Activated CD4-positive, alpha-beta T cell treated with anti-CD3 and anti-CD28 coated beads, Interleukin-2, amount 10 ng/mL, durations not matched to agents 7 days and 5 days (primary cell): ENCODE measurements at regions not wholly inside any gene's neighbourhood (a gene's known extent, or its start where the extent isn't known, plus 50 kb on each side); places are given as distances from the start of the nearest gene placed in this dataset.

ENCODE experiments used
- CTCF ChIA-PET: fragments of 350-600 bp; sonication (Branson Sonifier 250); formaldehyde crosslinking; loops from one replicate; lab custom pipeline; 2021; ENCODE audit warnings: antibody characterized with exemption; lab: Charles Lee
- POLR2A ChIA-PET: fragments of 350-600 bp; sonication (Branson Sonifier 250); formaldehyde crosslinking; loops from one replicate; lab custom pipeline; 2021; ENCODE audit warnings: antibody characterized with exemption; lab: Charles Lee
- DNase-seq: peaks from one replicate; pipeline ENCODE4 v3.0.0-alpha.2; 2020
- H3K27ac Mint-ChIP-seq: one replicate; pipeline ENCODE4 v1.8.0; 2021; ENCODE audit warnings: mild to moderate bottlenecking, moderate library complexity, mixed read lengths
- H3K27me3 Mint-ChIP-seq: one replicate; pipeline ENCODE4 v1.8.0; 2021; ENCODE audit warnings: mixed read lengths
- H3K36me3 Mint-ChIP-seq: one replicate; pipeline ENCODE4 v1.8.0; 2021; ENCODE audit warnings: low read depth, mixed read lengths
- H3K4me1 Mint-ChIP-seq: one replicate; pipeline ENCODE4 v1.8.0; 2021; ENCODE audit warnings: mixed read lengths
- H3K4me3 Mint-ChIP-seq: one replicate; pipeline ENCODE4 v1.8.0; 2021; ENCODE audit warnings: mild to moderate bottlenecking, moderate library complexity, mixed read lengths
- H3K9me3 Mint-ChIP-seq: one replicate; pipeline ENCODE4 v1.8.0; 2021; ENCODE audit warnings: mixed read lengths

DNA sequence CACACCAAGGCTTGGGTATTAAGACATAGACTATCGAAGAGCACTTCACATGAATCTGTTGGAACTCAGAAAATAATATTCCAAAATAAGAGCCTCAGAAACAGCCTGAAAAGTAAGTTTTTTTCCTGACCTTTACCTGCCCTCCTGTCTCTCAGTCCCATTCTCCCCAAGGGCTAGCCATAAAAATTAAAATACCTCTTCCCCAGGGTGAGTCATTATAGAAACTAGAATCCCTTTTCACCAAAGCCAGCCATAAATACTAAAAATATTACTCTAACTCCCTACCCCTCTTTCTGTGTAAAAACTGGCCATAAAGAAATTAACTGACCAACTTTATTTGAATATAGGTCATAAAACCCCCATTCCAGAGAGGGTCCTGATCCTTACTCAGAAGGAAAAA, 87.9 kb upstream of the TMEM106B start:
- ChIA-PET POLR2A (no interaction called here), CTCF (no interaction called here)
- Mint-ChIP-seq H3K27me3 (peaks cover 19% of the 10 kb centered on the region), H3K4me1 (no peaks in the 10 kb centered on the region), H3K4me3 (no peak overlapping the region), H3K27ac (no peak overlapping the region), H3K36me3 (no peaks in the 10 kb centered on the region), H3K9me3 (peaks cover 5% of the 10 kb centered on the region)
- no peak for DNase-seq

DNA sequence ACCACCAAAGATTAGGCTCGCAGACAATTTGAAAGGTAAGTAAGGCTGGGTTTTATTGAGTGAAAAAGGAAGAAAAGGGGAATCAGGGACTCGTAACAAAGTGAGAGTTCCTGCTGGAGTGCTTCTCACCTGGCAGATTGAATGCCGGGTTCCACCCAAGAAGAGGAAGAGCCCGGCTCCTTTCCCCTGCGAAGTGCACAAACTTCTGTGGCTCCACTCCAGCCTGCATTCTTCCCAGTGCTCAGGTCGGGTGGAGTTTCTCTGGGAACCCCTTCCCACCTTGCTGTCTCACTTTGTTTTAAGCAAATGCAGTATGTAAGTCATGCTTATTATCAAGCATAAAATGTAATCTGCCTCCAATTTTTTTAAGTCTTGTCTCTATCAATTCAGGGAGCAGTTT, 87.1 kb upstream of the TMEM106B start:
- Mint-ChIP-seq H3K9me3 (peaks cover 5% of the 10 kb centered on the region), H3K36me3 (no peaks in the 10 kb centered on the region), H3K27me3 (peaks cover 19% of the 10 kb centered on the region), H3K4me3 (no peak overlapping the region), H3K27ac (no peak overlapping the region), H3K4me1 (no peaks in the 10 kb centered on the region)
- POLR2A ChIA-PET, result no interaction called here
- no peak for DNase-seq
- CTCF ChIA-PET, result no interaction called here

DNA sequence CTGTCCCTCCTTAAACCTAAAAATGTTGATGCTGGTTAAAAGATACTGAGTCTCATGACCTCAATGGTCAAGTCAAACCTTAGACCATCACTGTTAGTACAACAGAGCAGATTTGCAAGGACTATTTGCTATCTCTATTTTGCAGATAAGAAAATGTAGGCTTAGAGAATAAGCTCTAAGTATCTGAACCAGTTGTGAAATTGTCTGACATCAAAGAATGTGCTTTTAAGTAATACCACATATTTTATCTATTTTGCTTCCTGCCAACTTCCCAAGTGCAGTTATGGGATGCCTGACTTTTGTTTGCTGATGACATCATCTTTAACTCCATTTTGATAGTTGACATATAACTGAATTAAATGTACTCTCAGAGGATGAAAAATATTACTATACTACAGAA, 83.6 kb upstream of the TMEM106B start:
- ChIA-PET POLR2A (no interaction called here), CTCF (no interaction called here)
- Mint-ChIP-seq H3K36me3 (no peaks in the 10 kb centered on the region), H3K27me3 (peaks cover 16% of the 10 kb centered on the region), H3K27ac (no peak overlapping the region), H3K4me3 (no peak overlapping the region), H3K4me1 (peaks cover 13% of the 10 kb centered on the region), H3K9me3 (peaks cover 7% of the 10 kb centered on the region)
- DNase-seq, result no peak

DNA sequence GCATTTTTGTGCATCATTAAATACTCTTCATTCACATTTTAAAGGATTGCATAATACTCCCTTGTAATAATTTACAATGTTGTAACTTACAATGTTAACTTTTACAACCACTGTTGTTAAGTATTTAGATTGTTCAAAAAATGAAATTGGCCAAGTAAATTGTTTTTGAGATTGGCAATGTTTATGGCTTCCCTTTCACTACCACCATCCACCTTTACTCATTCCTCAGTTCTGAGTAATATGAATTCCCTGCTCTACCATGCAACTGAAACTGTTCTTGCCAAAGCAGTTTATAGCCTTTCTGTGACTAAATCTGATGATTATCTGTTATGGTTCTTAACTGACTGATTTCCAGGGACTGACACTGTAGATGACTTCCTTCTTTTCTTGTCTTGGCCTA, 80.5 kb upstream of the TMEM106B start:
- Mint-ChIP-seq H3K4me1 (peaks cover 13% of the 10 kb centered on the region), H3K36me3 (no peaks in the 10 kb centered on the region), H3K9me3 (peaks cover 6% of the 10 kb centered on the region), H3K27ac (no peak overlapping the region), H3K27me3 (peaks cover 2% of the 10 kb centered on the region), H3K4me3 (no peak overlapping the region)
- no peak for DNase-seq
- POLR2A ChIA-PET, result no interaction called here
- CTCF ChIA-PET, result no interaction called here

DNA sequence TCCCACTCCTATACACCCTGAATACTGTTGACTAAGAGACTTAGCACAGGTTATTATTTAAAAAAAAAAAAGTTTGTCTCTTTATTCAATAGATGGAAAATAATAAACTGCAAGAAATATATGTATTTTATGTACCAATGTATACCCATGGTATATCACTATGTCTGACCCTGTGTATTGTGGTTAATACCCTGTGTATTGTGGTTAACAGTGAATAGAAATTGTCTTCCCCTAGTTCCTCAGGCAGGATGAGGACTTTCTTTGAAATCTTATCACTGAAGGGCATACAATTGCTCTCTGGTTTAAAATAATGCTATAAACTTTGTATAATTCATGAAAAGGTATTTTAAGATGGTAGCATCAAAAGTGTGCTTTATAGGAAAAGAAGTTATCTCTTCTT, 80.0 kb upstream of the TMEM106B start:
- Mint-ChIP-seq H3K27ac (no peak overlapping the region), H3K4me3 (no peak overlapping the region)
- CTCF ChIA-PET, result no interaction called here

DNA sequence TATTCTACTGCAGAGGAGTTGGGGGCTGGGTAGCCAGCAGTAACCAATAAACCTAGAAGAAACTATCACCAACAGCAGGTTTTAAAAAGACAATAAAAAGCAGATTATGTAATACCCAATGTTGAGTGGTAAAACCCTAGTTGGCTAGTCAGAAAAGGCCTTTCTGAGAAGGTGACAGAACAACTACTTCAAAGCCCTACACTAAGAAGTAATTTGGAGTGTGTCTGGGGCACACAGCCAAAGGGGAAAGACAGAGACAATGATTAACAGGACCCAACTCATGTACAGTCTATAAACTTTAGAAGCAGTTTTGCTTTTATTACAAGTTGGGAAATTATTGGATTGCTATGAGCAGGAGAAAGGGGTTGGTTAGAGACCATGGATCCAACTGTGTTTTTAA, 77.2 kb upstream of the TMEM106B start:
- no peak for DNase-seq
- ChIA-PET CTCF (no interaction called here), POLR2A (no interaction called here)
- H3K27ac Mint-ChIP-seq, result no peak overlapping the region
- H3K9me3 Mint-ChIP-seq, result peaks cover 6% of the 10 kb centered on the region
- no peaks in the 10 kb centered on the region for H3K36me3 Mint-ChIP-seq
- peaks cover 17% of the 10 kb centered on the region for H3K4me1 Mint-ChIP-seq
- peaks cover 4% of the 10 kb centered on the region for H3K27me3 Mint-ChIP-seq
- no peak overlapping the region for H3K4me3 Mint-ChIP-seq

More for the DNA sequence above, 80.0 kb upstream of the TMEM106B start:
- no peaks in the 10 kb centered on the region for H3K36me3 Mint-ChIP-seq
- peaks cover 13% of the 10 kb centered on the region for H3K4me1 Mint-ChIP-seq
- POLR2A ChIA-PET, result no interaction called here
- H3K9me3 Mint-ChIP-seq, result peaks cover 6% of the 10 kb centered on the region
- no peak for DNase-seq
- peaks cover 2% of the 10 kb centered on the region for H3K27me3 Mint-ChIP-seq

DNA sequence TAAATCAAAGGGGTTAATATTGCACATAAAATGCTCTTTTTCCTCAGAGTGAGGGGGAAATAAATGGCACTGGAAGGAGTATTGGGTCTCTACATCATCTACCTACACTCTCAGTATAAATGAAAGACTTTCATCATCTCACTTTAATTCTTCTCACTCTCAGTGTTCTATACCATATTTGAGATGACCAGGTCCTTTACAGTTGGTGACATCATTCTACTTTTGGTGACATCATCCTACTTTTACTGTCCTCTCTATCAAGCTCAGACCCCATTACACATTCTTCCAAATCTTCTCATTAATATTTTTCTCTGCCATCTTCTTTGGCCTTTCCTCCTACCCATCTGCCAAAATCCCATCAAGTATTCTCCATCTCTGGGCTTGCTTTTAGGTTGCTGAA, 74.6 kb upstream of the TMEM106B start:
- no peak for DNase-seq
- no peaks in the 10 kb centered on the region for H3K36me3 Mint-ChIP-seq
- peaks cover 4% of the 10 kb centered on the region for H3K27me3 Mint-ChIP-seq
- CTCF ChIA-PET, result interaction anchor here (0.7 to 1.4 kb wide), 2 partner anchors 10 to 34 kb away, joined by 3 to 4 read pairs; no protein-coding TSS in a partner anchor
- H3K27ac Mint-ChIP-seq, result no peak overlapping the region
- POLR2A ChIA-PET, result no interaction called here
- no peak overlapping the region for H3K4me3 Mint-ChIP-seq
- peaks cover 7% of the 10 kb centered on the region for H3K4me1 Mint-ChIP-seq
- H3K9me3 Mint-ChIP-seq, result peaks cover 6% of the 10 kb centered on the region

DNA sequence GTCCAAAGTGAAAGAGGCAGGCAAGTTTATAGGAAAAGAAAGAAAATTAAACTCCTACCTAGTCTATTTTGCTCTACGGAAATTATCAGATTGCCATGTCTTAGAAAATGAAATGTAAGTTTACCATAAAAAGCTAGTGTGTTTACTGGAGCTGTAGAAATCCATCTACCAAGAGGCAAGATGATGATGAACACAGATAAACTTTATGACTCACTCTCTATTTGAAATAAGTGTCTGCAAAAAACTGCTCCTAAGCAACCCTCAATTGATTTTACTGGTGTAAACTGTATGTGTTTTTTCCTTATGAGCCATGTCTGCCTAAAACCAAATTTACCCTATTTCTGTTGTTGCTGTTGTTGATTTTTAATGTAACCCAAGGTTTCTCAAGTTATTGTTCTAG, 73.8 kb upstream of the TMEM106B start:
- Mint-ChIP-seq H3K36me3 (no peaks in the 10 kb centered on the region), H3K9me3 (peaks cover 4% of the 10 kb centered on the region), H3K27ac (no peak overlapping the region), H3K4me1 (peaks cover 3% of the 10 kb centered on the region), H3K4me3 (no peak overlapping the region), H3K27me3 (peaks cover 4% of the 10 kb centered on the region)
- DNase-seq, result no peak
- POLR2A ChIA-PET, result interaction anchor here (0.6 kb wide), 1 partner anchor 430 kb away, joined by 3 read pairs; no protein-coding TSS in a partner anchor
- CTCF ChIA-PET, result interaction anchor here (0.7 to 1.4 kb wide), 2 partner anchors 9 to 33 kb away, joined by 3 to 4 read pairs; no protein-coding TSS in a partner anchor

DNA sequence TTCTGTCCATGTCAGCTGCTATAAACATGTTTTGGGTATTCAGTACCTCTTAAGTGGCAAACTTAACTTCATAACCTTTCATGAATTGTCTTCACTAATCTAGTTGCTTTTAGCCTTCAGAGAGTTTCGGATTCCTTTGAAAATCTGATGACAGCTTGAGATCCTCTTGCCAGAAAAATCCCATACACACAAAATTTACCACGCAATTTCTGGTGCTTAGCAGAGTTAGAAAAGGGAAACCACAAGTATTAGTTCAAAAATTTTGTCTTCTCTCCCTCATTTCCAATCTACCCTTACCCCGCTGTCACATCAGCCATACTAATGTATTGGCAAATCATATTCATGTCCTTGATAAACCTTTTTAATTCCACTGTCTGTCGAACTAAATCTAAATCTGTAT, 72.7 kb upstream of the TMEM106B start:
- Mint-ChIP-seq H3K4me3 (no peak overlapping the region), H3K27ac (no peak overlapping the region), H3K4me1 (peaks cover 3% of the 10 kb centered on the region), H3K9me3 (peaks cover 2% of the 10 kb centered on the region), H3K36me3 (no peaks in the 10 kb centered on the region), H3K27me3 (peaks cover 4% of the 10 kb centered on the region)
- DNase-seq, result no peak
- POLR2A ChIA-PET, result no interaction called here
- CTCF ChIA-PET, result no interaction called here

DNA sequence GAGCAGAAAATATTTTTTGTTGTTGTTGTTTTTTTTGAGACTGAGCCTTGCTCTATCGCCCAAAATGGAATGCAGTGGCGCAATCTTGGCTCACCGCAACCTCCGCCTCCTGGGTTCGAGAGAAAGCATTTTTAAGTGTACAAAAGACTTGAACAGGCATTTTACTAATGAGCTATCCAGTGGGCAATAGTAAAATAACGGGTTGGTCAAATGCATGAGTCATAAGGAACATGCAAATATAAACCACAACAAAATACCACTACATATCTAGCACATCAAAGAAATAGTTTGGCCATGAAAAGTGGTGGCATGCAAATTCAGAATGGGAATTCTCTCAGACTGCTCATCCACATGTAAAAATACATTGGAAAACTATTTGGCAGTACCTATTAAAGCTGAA, 71.7 kb upstream of the TMEM106B start:
- DNase-seq, result no peak
- POLR2A ChIA-PET, result no interaction called here
- Mint-ChIP-seq H3K4me3 (no peak overlapping the region), H3K27me3 (peaks cover 4% of the 10 kb centered on the region), H3K9me3 (no peaks in the 10 kb centered on the region), H3K36me3 (no peaks in the 10 kb centered on the region), H3K4me1 (peaks cover 3% of the 10 kb centered on the region), H3K27ac (no peak overlapping the region)
- CTCF ChIA-PET, result no interaction called here

DNA sequence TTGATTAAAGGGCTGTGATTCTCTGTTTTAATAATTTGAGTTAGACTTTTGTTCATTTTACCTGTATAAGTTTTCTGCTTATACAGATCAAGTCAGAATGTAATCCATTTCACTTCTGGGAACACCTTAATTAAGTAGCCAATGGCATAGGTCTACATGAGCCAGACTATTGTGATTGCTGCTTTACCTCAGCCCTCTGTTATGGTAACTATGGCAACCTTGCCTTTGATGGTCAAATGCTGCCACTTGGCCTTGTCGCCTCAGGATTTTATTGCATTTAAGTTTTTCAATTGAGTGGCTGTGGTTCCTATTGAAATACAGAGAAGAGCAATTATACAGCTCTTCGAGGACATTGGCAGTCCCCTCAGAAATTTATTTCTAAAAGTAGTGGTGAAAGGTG, 64.3 kb upstream of the TMEM106B start:
- no peaks in the 10 kb centered on the region for H3K4me1 Mint-ChIP-seq
- CTCF ChIA-PET, result interaction anchor here (0.9 kb wide), 1 partner anchor 10 kb away, joined by 4 read pairs; no protein-coding TSS in a partner anchor

DNA sequence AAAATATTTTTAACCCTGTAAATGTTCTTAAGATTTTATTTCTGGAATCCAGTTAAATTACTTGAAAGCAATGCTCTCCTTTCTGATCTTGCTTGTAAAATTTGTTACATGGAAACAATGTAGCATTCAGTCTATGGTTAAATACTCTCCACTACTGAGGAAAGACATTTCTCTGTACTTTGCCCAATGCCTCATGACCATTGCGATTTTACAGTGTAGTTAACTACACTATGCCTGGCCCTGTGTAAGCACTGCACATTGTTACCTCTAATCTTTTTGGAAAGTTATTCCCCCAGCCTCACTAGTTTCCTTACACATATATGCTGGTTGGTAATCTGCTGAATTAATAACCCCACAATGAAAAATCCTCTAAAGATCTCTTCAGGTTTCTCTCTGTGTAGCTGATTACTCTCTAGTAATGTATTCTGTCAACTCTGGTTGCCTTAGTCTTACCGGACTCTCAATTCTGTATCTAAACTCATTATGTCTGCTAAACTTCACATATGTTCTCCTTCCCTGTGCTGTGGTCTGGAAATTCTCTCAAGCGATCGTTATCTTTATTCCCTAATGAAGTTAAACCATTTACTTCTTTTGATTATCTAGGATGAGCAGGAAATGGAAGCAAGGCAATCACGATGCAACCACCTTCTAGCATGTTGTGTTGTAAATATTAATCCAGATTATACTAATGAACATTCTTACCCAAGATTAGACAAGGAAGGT, 58.7 kb upstream of the TMEM106B start:
- no peak overlapping the region for H3K27ac Mint-ChIP-seq
- POLR2A ChIA-PET, result no interaction called here
- DNase-seq, result no peak
- H3K4me3 Mint-ChIP-seq, result no peak overlapping the region
- H3K27me3 Mint-ChIP-seq, result peaks cover 7% of the 10 kb centered on the region
- H3K4me1 Mint-ChIP-seq, result no peaks in the 10 kb centered on the region
- H3K9me3 Mint-ChIP-seq, result no peaks in the 10 kb centered on the region
- CTCF ChIA-PET, result no interaction called here
- no peaks in the 10 kb centered on the region for H3K36me3 Mint-ChIP-seq

More for the DNA sequence above, 64.3 kb upstream of the TMEM106B start:
- Mint-ChIP-seq H3K9me3 (no peaks in the 10 kb centered on the region), H3K27me3 (peaks cover 4% of the 10 kb centered on the region), H3K27ac (no peak overlapping the region), H3K4me3 (no peak overlapping the region), H3K36me3 (no peaks in the 10 kb centered on the region)
- DNase-seq, result no peak
- POLR2A ChIA-PET, result no interaction called here

DNA sequence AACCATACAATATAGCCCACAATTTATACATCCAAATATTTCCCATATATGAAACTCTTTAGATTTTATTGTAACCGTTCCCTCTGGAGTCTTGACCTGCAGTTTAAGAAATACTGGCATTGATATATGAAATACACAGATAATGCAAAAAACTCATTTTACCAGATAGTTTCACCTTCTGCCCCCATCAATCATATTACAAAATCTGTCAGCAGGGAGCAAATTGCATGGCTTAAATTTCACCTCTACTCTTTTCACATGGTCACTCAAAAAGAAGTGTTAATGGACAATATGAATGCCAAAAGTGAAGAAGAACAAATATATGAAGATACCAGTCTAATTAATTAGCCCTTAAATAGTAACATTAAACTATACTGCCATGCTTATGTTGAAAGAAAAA, 57.0 kb upstream of the TMEM106B start:
- Mint-ChIP-seq H3K27ac (no peak overlapping the region), H3K4me3 (no peak overlapping the region), H3K9me3 (no peaks in the 10 kb centered on the region), H3K36me3 (no peaks in the 10 kb centered on the region), H3K4me1 (no peaks in the 10 kb centered on the region), H3K27me3 (peaks cover 7% of the 10 kb centered on the region)
- no peak for DNase-seq
- CTCF ChIA-PET, result no interaction called here
- POLR2A ChIA-PET, result no interaction called here

DNA sequence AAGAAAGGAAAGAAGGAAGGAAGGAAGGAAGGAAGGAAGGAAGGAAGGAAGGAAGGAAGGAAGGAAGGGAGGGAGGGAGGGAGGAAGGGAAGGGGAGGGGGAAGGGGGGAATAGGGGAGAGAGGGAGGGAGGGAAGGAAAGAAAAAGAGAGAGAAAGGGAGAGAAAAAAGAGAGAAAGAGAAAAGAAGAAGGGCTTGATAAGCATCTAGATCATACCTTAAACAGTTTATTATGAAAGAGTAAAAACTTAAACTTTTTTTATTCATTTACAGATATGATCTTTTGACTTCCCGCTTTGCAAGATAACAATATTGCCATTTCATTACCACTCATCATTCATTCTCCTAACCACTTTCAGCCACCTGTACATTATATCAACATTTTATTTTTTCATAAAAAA, 53.6 kb upstream of the TMEM106B start:
- ChIA-PET POLR2A (no interaction called here), CTCF (no interaction called here)
- Mint-ChIP-seq H3K4me1 (peaks cover 4% of the 10 kb centered on the region), H3K4me3 (no peak overlapping the region), H3K27ac (no peak overlapping the region), H3K36me3 (no peaks in the 10 kb centered on the region), H3K27me3 (peaks cover 2% of the 10 kb centered on the region), H3K9me3 (no peaks in the 10 kb centered on the region)
- DNase-seq, result no peak
